DND-41 (cell line): ENCODE measurements at regions not wholly inside any gene's neighbourhood (a gene's known extent, or its start where the extent isn't known, plus 50 kb on each side); places are given as distances from the start of the nearest gene placed in this dataset.

Experiments
- ATAC-seq: fragments of 200-7000 bp; cut with Tn5 transposase; 3 replicates; pipeline ENCODE4 v1.9.1; 2021; ENCODE audit warnings: low read depth; ENCODE audit not compliant: insufficient read depth
- DNase-seq: peaks from one replicate; pipeline ENCODE4 v3.0.0-alpha.2; 2020
- H2AFZ ChIP-seq: 2 replicates; pipeline ENCODE4 v1.6.0; 2012; ENCODE audit warnings: low read depth, low read length
- H3K27ac ChIP-seq: 2 replicates; pipeline ENCODE4 v1.5.1; 2012; ENCODE audit warnings: low read length, inconsistent platforms
- H3K27me3 ChIP-seq: fragments of 200-600 bp; sonication (generic); 2 replicates; pipeline ENCODE4 v1.6.0; 2012; ENCODE audit warnings: low read length, mild to moderate bottlenecking, inconsistent platforms; ENCODE audit not compliant: insufficient read depth, poor library complexity
- H3K36me3 ChIP-seq: 2 replicates; pipeline ENCODE4 v1.5.1; 2012; ENCODE audit warnings: low read length, inconsistent platforms; ENCODE audit not compliant: insufficient read depth
- H3K4me1 ChIP-seq: 2 replicates; pipeline ENCODE4 v1.5.1; 2012; ENCODE audit warnings: mild to moderate bottlenecking, low read length; ENCODE audit not compliant: insufficient read depth
- H3K4me2 ChIP-seq: 2 replicates; pipeline ENCODE4 v1.6.0; 2012; ENCODE audit warnings: mild to moderate bottlenecking, moderate library complexity, low read length, inconsistent platforms; ENCODE audit not compliant: insufficient read depth
- H3K4me3 ChIP-seq, 2 experiments: fragments of 200-600 bp in 1 of 2; shearing (Covaris generic) in 1 of 2; 2 replicates each; pipeline ENCODE4 v1.5.1; 2012 to 2016; ENCODE audit warnings: inconsistent platforms in 2 of 2, low read length in 2 of 2, mild to moderate bottlenecking in 2 of 2, low read depth in 1 of 2, moderate library complexity in 1 of 2
- H3K79me2 ChIP-seq: 2 replicates; pipeline ENCODE4 v1.6.0; 2012; ENCODE audit warnings: low read length, inconsistent platforms; ENCODE audit not compliant: insufficient read depth
- H3K9ac ChIP-seq: 2 replicates; pipeline ENCODE4 v1.6.0; 2012; ENCODE audit warnings: low read depth, mild to moderate bottlenecking, inconsistent platforms, low read length, moderate library complexity
- H3K9me3 ChIP-seq: 2 replicates; pipeline ENCODE4 v1.5.1; 2012; ENCODE audit warnings: low read length, moderate library complexity, mild to moderate bottlenecking, inconsistent platforms; ENCODE audit not compliant: insufficient read depth, severe bottlenecking
- H4K20me1 ChIP-seq: 2 replicates; pipeline ENCODE4 v1.6.0; 2012; ENCODE audit warnings: low read length; ENCODE audit not compliant: insufficient read depth
- CTCF ChIP-seq: IDR thresholded peaks from 2 replicates; pipeline ENCODE4 v1.5.1; 2012; ENCODE audit warnings: borderline replicate concordance, low read length, moderate library complexity, mild to moderate bottlenecking; ENCODE audit not compliant: poor library complexity, severe bottlenecking; ENCODE audit errors: extremely low read depth
- EZH2 ChIP-seq: IDR thresholded peaks from 3 replicates; pipeline ENCODE4 v1.6.1; 2012; ENCODE audit warnings: borderline replicate concordance, low read depth, mild to moderate bottlenecking, moderate library complexity, low read length, inconsistent platforms; ENCODE audit not compliant: severe bottlenecking

- Histone ChIP-seq H3K4me3 (no peak overlapping the region), H3K9me3 (no peaks in the 10 kb centered on the region), H3K4me1 (no peaks in the 10 kb centered on the region), H3K27ac (no peak overlapping the region), H3K4me2 (no peak overlapping the region), H3K27me3 (no peaks in the 10 kb centered on the region), H3K36me3 (no peaks in the 10 kb centered on the region), H3K9ac (no peak overlapping the region), H2AFZ (no peak overlapping the region), H4K20me1 (no peaks in the 10 kb centered on the region), H3K79me2 (no peaks in the 10 kb centered on the region)
- no peak for DNase-seq
- TF ChIP-seq CTCF (no peak), EZH2 (no peak)
- no peak for ATAC-seq
Measured at GRCh38 chr11:86741839-86742805, 58.2 kb upstream of the PRSS23 start.

GRCh38 chr11:86741484-86741835 lies 58.9 kb upstream of the PRSS23 start:
- H3K4me3 ChIP-seq, result no peak overlapping the region
- no peaks in the 10 kb centered on the region for H4K20me1 ChIP-seq
- H3K9me3 ChIP-seq, result no peaks in the 10 kb centered on the region
- H3K4me2 ChIP-seq, result no peak overlapping the region
- H3K36me3 ChIP-seq, result no peaks in the 10 kb centered on the region
- H3K9ac ChIP-seq, result no peak overlapping the region
- TF ChIP-seq CTCF, result no peak
- no peak for TF ChIP-seq EZH2
- H3K79me2 ChIP-seq, result no peaks in the 10 kb centered on the region
- H3K4me1 ChIP-seq, result no peaks in the 10 kb centered on the region
- no peak overlapping the region for H3K27ac ChIP-seq
- no peak overlapping the region for H2AFZ ChIP-seq
- ATAC-seq (no peak), DNase-seq (no peak)
- no peaks in the 10 kb centered on the region for H3K27me3 ChIP-seq

GRCh38 chr11:86740628-86741483 lies 59.5 kb upstream of the PRSS23 start:
- Histone ChIP-seq H3K9ac (no peak overlapping the region), H3K27me3 (no peaks in the 10 kb centered on the region), H3K36me3 (no peaks in the 10 kb centered on the region), H3K79me2 (no peaks in the 10 kb centered on the region), H4K20me1 (no peaks in the 10 kb centered on the region), H2AFZ (no peak overlapping the region), H3K4me3 (no peak overlapping the region), H3K4me2 (no peak overlapping the region), H3K27ac (no peak overlapping the region), H3K4me1 (no peaks in the 10 kb centered on the region), H3K9me3 (no peaks in the 10 kb centered on the region)
- DNase-seq (no peak), ATAC-seq (no peak)
- TF ChIP-seq CTCF (no peak), EZH2 (no peak)
